ENCODE measurements at regions not wholly inside any gene's neighbourhood (a gene's known extent, or its start where the extent isn't known, plus 50 kb on each side); places are given as distances from the start of the nearest gene placed in this dataset.

DNA sequence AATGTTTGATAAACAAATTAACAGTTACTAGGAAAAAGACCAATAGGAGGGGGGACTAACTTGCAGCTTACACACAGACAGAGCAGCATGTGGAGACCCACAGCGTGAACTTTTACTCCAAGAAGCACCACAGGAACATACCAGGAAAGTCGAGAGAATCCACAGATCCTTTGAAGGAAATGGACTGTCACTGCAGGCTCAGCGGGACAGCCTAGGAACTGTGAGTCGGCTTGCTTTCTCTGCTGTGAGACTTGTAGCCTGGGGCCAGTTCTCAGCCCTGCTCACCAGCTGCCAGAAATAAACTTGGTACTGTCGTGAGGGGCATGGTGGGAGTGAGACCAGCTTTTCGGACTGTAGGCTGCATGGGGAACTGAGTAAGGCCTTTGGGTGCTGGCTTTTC, 1211.5 kb downstream of the PCDH17 start:
- no peak for TF ChIP-seq JUND (IDR thresholded peaks at IDR 0.05; ENCODE audit: low read depth, low read length)
- TF ChIP-seq, protein P1, sequence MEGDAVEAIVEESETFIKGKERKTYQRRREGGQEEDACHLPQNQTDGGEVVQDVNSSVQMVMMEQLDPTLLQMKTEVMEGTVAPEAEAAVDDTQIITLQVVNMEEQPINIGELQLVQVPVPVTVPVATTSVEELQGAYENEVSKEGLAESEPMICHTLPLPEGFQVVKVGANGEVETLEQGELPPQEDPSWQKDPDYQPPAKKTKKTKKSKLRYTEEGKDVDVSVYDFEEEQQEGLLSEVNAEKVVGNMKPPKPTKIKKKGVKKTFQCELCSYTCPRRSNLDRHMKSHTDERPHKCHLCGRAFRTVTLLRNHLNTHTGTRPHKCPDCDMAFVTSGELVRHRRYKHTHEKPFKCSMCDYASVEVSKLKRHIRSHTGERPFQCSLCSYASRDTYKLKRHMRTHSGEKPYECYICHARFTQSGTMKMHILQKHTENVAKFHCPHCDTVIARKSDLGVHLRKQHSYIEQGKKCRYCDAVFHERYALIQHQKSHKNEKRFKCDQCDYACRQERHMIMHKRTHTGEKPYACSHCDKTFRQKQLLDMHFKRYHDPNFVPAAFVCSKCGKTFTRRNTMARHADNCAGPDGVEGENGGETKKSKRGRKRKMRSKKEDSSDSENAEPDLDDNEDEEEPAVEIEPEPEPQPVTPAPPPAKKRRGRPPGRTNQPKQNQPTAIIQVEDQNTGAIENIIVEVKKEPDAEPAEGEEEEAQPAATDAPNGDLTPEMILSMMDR (IDR thresholded peaks at IDR 0.05 in 2 of 3, conservative IDR thresholded peaks at IDR 0.05 in 1 of 3; ENCODE audit: control insufficient read depth in 2 of 3, extremely low read depth in 1 of 3, insufficient read depth in 1 of 3, low read depth in 3 of 3, low read length in 3 of 3), result no peak
- no peak for TF ChIP-seq POLR2AphosphoS5 (IDR thresholded peaks at IDR 0.05; ENCODE audit: low read length)
- no peak for TF ChIP-seq EZH2 (IDR thresholded peaks at IDR 0.05; ENCODE audit: borderline replicate concordance, control insufficient read depth, low read depth, low read length)
- TF ChIP-seq TAF1 (IDR thresholded peaks at IDR 0.05; ENCODE audit: borderline replicate concordance, low read depth, low read length), result no peak
- no peak for TF ChIP-seq BCL11A (IDR thresholded peaks at IDR 0.05; ENCODE audit: low read depth, low read length)
- no peak for TF ChIP-seq POU2F2 (IDR thresholded peaks at IDR 0.05; ENCODE audit: borderline replicate concordance, low read depth, low read length)
- no peak for TF ChIP-seq EGR1 (IDR thresholded peaks at IDR 0.05; ENCODE audit: borderline replicate concordance in 1 of 2, low read depth in 2 of 2, low read length in 2 of 2)
- TF ChIP-seq POLR2A (IDR thresholded peaks at IDR 0.05; ENCODE audit: low read depth, low read length), result no peak
- TF ChIP-seq, protein P2, sequence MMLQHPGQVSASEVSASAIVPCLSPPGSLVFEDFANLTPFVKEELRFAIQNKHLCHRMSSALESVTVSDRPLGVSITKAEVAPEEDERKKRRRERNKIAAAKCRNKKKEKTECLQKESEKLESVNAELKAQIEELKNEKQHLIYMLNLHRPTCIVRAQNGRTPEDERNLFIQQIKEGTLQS (IDR thresholded peaks at IDR 0.05; ENCODE audit: borderline replicate concordance, extremely low read depth, low read depth, low read length), result no peak
